Astrocyte of the spinal cord (primary cell): ENCODE measurements at regions not wholly inside any gene's neighbourhood (a gene's known extent, or its start where the extent isn't known, plus 50 kb on each side); places are given as distances from the start of the nearest gene placed in this dataset.
"Not testable (repeated sequence)": the region's sequence is repeated elsewhere in the genome, so short reads cannot be mapped to it uniquely, and the experiment has no call there.

Experiments
- DNase-seq: peaks from one replicate; pipeline ENCODE4 v3.0.0; 2011; ENCODE audit warnings: low read depth, low spot score
- H3K4me3 ChIP-seq: 2 replicates; pipeline ENCODE4 v1.5.1; 2011; ENCODE audit warnings: low read depth, mild to moderate bottlenecking, low read length, moderate library complexity
- in situ Hi-C: cut with HindIII; loops from 2 replicates; pipeline ENCODE4 v1.10.0; 2017; ENCODE audit warnings: low sequenced_read_pairs
- TF ChIP-seq, protein P1 (sequence below): IDR thresholded peaks from 2 replicates; pipeline ENCODE4 v1.5.1; 2012; ENCODE audit warnings: low read depth, mild to moderate bottlenecking, low read length, inconsistent platforms

- TF ChIP-seq, protein P1, sequence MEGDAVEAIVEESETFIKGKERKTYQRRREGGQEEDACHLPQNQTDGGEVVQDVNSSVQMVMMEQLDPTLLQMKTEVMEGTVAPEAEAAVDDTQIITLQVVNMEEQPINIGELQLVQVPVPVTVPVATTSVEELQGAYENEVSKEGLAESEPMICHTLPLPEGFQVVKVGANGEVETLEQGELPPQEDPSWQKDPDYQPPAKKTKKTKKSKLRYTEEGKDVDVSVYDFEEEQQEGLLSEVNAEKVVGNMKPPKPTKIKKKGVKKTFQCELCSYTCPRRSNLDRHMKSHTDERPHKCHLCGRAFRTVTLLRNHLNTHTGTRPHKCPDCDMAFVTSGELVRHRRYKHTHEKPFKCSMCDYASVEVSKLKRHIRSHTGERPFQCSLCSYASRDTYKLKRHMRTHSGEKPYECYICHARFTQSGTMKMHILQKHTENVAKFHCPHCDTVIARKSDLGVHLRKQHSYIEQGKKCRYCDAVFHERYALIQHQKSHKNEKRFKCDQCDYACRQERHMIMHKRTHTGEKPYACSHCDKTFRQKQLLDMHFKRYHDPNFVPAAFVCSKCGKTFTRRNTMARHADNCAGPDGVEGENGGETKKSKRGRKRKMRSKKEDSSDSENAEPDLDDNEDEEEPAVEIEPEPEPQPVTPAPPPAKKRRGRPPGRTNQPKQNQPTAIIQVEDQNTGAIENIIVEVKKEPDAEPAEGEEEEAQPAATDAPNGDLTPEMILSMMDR, result no peak
- no peak overlapping the region for H3K4me3 ChIP-seq
- no peak for DNase-seq
- in situ Hi-C loops, result no loop called here
Measured at GRCh38 chr5:163914910-163915309, 409.5 kb downstream of the MAT2B start.

DNA sequence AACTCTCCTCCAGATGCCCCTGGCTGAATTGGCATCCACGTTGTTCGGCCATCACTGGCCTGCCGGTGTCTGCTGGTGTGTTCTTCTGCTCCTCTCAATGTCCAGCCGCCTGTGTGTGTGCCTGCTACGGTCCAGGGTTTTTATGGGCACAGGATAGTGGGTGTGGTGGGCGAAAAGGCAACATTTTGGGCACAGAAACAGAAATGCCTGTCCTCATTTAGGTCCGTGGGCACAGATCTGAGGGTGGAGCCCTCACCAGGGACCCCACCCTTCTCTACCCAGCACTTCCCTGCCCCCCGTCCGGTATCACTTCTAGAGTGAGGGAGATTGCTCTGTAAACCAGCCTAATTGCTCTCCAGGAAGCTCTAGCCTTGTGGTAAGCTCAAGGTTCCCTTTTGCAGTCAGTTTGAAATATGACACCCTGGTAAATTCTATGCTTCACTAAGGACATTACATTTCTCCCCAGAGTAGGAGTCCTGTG is 410.1 kb downstream of the MAT2B start:
- TF ChIP-seq, protein P1, result no peak
- no peak overlapping the region for H3K4me3 ChIP-seq
- peak; percentile 38 for DNase-seq
- in situ Hi-C loops, result no loop called here

DNA sequence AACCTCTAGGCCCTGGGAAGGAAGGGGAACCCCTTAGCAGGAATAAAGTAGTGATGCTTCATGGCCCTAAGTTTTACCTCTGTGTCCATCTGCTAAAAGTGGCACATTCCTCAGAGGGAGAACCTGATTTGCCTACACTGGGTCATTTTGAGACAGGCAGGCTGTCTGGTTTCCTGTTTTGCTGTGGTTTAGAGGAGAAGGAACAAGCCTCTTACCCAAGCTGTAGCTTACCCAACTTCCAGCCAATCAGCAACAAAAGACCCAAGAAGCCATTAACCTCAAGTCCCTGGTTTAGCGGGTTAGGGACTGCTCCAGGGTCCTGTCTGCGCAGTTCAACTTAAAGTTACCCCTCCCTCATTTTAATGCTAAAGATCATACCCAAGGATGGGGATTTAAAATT is 411.0 kb downstream of the MAT2B start:
- TF ChIP-seq, protein P1, result no peak
- in situ Hi-C loops, result no loop called here
- no peak overlapping the region for H3K4me3 ChIP-seq
- peak; percentile 8 for DNase-seq

DNA sequence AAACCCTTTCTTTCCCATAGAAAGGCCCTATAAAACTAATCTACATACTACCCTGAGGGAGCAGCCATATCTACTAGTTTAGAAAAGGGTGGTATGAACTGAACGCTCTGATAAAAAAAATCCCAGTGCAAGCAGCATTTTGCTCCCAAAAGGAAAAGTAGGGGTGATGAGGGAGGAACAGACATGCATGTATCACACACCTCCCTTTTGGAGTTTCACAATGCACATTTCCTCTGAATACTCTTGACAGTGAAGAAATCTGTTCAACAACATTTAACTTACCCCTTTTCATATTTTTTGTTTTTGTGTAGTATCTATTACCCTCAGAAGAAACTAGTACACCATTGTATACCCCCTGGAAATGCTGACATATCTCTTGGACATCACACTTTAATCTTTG is 411.4 kb downstream of the MAT2B start:
- in situ Hi-C loops, result no loop called here
- TF ChIP-seq, protein P1, result no peak
- H3K4me3 ChIP-seq, result no peak overlapping the region
- no peak for DNase-seq

DNA sequence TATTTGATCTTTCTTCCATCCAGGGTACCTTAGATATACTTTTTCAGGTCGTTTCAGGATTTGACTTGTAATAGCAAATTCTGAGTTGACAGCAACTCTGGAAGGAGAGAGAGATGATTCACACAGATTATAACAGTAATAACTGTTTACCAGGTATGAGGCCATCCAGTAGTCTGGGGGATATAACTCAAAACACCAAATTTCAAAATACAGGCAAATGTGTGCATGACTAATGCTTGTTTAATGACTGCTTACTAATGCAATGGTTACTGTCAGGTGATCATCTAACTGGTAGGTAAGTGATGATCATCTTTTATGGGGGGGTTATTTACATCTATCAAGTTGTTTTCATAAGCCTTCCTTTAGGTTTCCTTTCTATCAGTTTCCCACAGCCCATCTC is 412.3 kb downstream of the MAT2B start:
- in situ Hi-C loops, result no loop called here
- TF ChIP-seq, protein P1, result no peak
- H3K4me3 ChIP-seq, result no peak overlapping the region
- DNase-seq, result no peak

DNA sequence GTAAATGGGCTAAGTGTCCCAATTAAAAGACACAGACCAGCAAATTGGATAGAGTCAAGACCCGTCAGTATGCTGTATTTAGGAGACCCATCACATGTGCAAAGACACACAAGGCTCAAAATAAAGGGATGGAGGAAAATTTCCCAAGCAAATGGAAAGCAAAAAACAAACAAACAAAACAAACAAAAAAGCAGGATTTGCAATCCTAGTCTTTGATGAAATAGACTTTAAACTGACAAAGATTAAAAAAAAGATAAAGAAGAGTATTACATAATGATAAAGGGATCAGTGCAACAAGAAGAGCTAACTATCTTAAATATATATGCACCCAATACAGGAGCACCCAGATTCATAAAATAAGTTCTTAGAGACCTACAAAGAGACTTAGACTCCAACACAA is 429.6 kb downstream of the MAT2B start:
- DNase-seq, H3K4me3 ChIP-seq, in situ Hi-C loops: not testable (repeated sequence)

DNA sequence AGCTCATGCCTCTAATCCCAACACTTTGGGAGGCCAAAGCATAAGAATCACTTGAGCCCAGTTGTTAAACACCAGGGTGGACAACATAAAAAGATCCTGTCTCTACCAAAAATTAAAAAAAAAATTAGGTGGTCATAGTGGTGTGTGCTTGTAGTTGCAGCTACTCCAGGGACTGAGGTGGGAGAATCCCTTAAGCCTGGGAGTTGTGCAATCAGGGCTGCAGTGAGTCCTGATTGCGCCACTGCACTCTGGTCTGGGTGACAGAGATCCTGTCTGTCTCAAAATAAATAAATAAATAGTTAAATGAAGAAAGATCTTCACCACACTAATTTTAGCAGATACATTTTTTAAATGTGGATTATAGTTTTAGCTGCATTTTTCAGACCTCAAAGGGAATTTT is 433.2 kb downstream of the MAT2B start:
- in situ Hi-C loops, result no loop called here
- no peak overlapping the region for H3K4me3 ChIP-seq
- TF ChIP-seq, protein P1, result no peak
- DNase-seq, result no peak
